Esophagus squamous epithelium (tissue), 5 donors: ENCODE measurements at regions not wholly inside any gene's neighbourhood (a gene's known extent, or its start where the extent isn't known, plus 50 kb on each side); places are given as distances from the start of the nearest gene placed in this dataset.

ENCODE experiments used
- DNase-seq: peaks from one replicate; lab custom pipeline; 2025; lab: John Stamatoyannopoulos, UW
- H3K27ac ChIP-seq, 4 donors: fragments of 200-600 bp; sonication (generic); one replicate each; pipeline ENCODE4 v1.5.1; 2016 to 2019; ENCODE audit warnings: mild to moderate bottlenecking in 1 of 4
- H3K27me3 ChIP-seq, 4 donors: fragments of 200-600 bp; sonication (generic); 1 replicate in 3 of 4; 2 replicates in 1 of 4; pipeline versions ENCODE4 v1.5.1 to v1.6.0; 2017 to 2021; ENCODE audit warnings: antibody characterized with exemption in 1 of 4
- H3K36me3 ChIP-seq, 3 donors: fragments of 200-600 bp; sonication (generic); one replicate each; pipeline ENCODE4 v1.5.1; 2016 to 2019
- H3K4me1 ChIP-seq, 3 donors: fragments of 200-600 bp; sonication (generic); one replicate each; pipeline ENCODE4 v1.5.1; 2017 to 2019
- H3K4me3 ChIP-seq, 4 donors: fragments of 200-600 bp; sonication (generic); 1 replicate in 3 of 4; 2 replicates in 1 of 4; pipeline ENCODE4 v1.5.1; 2016 to 2019; ENCODE audit warnings: mild to moderate bottlenecking in 2 of 4, moderate library complexity in 1 of 4
- H3K9me3 ChIP-seq, 3 donors: fragments of 200-600 bp; sonication (generic); one replicate each; pipeline ENCODE4 v1.5.1; 2016 to 2019
- CTCF ChIP-seq, 6 experiments: fragments of 450-650 bp in 4 of 6; fragments of 200-600 bp in 2 of 6; sonication (generic) in 2 of 6; IDR thresholded peaks; one replicate each; pipeline ENCODE4 v1.5.1; 2016 to 2019; ENCODE audit warnings: antibody characterized with exemption in 6 of 6, mild to moderate bottlenecking in 4 of 6, moderate library complexity in 4 of 6
- POLR2A ChIP-seq, 4 donors: fragments of 450-650 bp; IDR thresholded peaks; one replicate each; pipeline ENCODE4 v1.6.1; 2017; ENCODE audit warnings: antibody characterized with exemption in 4 of 4, mild to moderate bottlenecking in 4 of 4, moderate library complexity in 3 of 4
- WGBS, 2 donors: methylation state at CpG; one replicate each; pipeline ENCODE4 v1.1.5; 2018; 5-methylcytosine and 5-hydroxymethylcytosine counted together
- intact Hi-C: fragments of 100-400 bp; cut with DNase I; formaldehyde crosslinking; loops from one replicate; pipeline ENCODE4 v1.15.0; 2022
- donor health status: DM: yes; HTN: yes; CAD: no.

- no peak for DNase-seq
- H3K27me3 ChIP-seq, result no peaks in the 10 kb centered on the region
- H3K36me3 ChIP-seq, result no peaks in the 10 kb centered on the region
- 39 to 59% methylated on average over 3 of the region's 3 CpGs for WGBS, 2 donors
- no peak overlapping the region for H3K27ac ChIP-seq
- intact Hi-C loops, result no loop called here
- H3K4me3 ChIP-seq, result no peak overlapping the region
- TF ChIP-seq POLR2A (IDR thresholded peaks at IDR 0.05) (no peak), CTCF (IDR thresholded peaks at IDR 0.05) (no peak)
- peaks cover 0 to 6% (median 4%) of the 10 kb centered on the region in 3 donors for H3K9me3 ChIP-seq
- H3K4me1 ChIP-seq, result no peaks in the 10 kb centered on the region
Observed at GRCh38 chr18:65380986-65381385, 369.8 kb upstream of the CDH7 start.

DNA sequence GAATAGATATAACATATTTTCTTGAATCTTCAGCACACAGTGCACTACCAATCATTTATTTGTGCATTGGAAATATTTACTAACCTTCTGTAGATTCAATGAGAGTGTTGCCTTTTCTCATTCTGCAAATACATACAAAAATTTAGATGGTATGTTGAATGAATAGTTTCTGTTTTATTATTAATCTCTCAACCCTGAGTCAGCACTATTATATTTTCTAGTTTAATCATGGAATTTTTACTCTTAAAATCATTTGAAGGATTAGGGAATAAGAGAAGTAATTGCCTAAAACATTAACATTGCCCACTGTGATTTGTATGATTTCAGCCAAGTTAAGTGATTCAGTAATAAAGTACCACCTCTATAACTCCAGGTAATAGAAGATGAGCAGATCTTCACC, 370.2 kb upstream of the CDH7 start:
- TF ChIP-seq CTCF (IDR thresholded peaks at IDR 0.05) (no peak), POLR2A (IDR thresholded peaks at IDR 0.05) (no peak)
- intact Hi-C loops, result no loop called here
- no peak for DNase-seq

DNA sequence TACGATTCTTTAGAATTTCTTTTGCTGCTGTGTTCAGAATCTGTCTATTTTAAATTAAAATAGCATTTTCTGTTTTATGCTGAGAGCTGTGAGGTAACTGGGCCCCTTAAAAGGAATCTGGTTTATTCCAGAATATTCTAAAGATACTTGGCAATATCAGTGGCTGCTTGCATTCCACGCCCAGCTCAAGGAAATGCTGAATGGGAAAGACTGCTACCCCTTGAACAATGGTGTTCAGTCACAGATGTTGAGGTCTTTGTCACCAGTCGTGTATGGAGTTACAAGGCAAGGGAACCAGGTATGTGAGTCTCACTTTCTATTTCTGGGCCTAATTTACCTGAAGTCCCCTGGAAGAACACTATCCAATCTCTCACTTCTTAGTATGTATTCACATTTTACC, 377.9 kb upstream of the CDH7 start:
- no peaks in the 10 kb centered on the region for H3K4me1 ChIP-seq
- TF ChIP-seq POLR2A (IDR thresholded peaks at IDR 0.05) (no peak), CTCF (IDR thresholded peaks at IDR 0.05) (no peak)
- H3K27me3 ChIP-seq, result no peaks in the 10 kb centered on the region
- DNase-seq, result no peak
- 57 to 59% methylated on average over 3 of the region's 3 CpGs for WGBS, 2 donors
- no peak overlapping the region for H3K27ac ChIP-seq
- H3K36me3 ChIP-seq, result no peaks in the 10 kb centered on the region
- no peaks in the 10 kb centered on the region for H3K9me3 ChIP-seq
- intact Hi-C loops, result no loop called here
- H3K4me3 ChIP-seq, result no peak overlapping the region

More for the DNA sequence above, 370.2 kb upstream of the CDH7 start:
- H3K4me1 ChIP-seq, result no peaks in the 10 kb centered on the region
- no peaks in the 10 kb centered on the region for H3K27me3 ChIP-seq
- no peaks in the 10 kb centered on the region for H3K36me3 ChIP-seq
- H3K27ac ChIP-seq, result no peak overlapping the region
- peaks cover 0 to 6% (median 4%) of the 10 kb centered on the region in 3 donors for H3K9me3 ChIP-seq
- no peak overlapping the region for H3K4me3 ChIP-seq

- no peak for DNase-seq
- intact Hi-C loops, result no loop called here
- H3K27ac ChIP-seq, result no peak overlapping the region
- TF ChIP-seq CTCF (IDR thresholded peaks at IDR 0.05), result no peak
- TF ChIP-seq POLR2A (IDR thresholded peaks at IDR 0.05), result no peak
- 0 to 9% methylated on average over 1 of the region's 1 CpG for WGBS, 2 donors
- no peaks in the 10 kb centered on the region for H3K27me3 ChIP-seq
- H3K4me3 ChIP-seq, result no peak overlapping the region
- no peaks in the 10 kb centered on the region for H3K36me3 ChIP-seq
- no peaks in the 10 kb centered on the region for H3K9me3 ChIP-seq
- H3K4me1 ChIP-seq, result no peaks in the 10 kb centered on the region
Observed at GRCh38 chr18:65365245-65365980, 385.4 kb upstream of the CDH7 start.

DNA sequence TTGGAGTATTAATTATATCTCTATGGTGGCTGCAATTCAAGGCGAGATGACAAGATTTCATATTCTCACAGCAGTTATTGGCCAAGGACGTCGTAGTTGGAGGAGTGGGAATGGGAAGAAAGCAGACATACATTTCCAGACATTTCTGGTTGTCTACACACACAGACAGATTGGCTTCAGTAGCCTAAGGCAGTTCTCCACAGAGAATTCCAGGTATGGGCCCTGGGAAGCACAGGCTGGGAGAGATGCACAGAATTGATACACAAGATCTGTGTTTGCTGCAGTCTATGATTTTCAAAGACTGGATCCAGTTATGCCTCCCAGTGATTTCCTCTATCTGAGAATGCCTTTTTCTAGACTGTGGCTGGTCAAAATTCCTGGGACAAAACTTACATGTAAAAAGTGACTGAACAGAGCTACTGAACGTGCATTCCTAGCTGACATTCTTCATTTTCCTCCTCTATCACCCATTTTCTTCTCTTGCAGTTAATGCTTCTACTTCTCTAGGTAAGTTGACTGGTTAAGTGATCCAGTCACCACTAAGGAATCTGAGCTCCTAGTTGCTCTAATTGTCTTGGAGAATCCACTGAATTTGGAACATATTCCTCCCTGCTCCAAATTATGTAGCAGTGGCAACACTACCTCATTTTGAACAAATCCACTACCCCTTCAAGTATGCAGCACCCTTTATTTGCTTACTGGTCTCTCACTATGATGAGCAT, 386.7 kb upstream of the CDH7 start:
- Histone ChIP-seq H3K9me3 (no peaks in the 10 kb centered on the region), H3K27me3 (no peaks in the 10 kb centered on the region), H3K36me3 (no peaks in the 10 kb centered on the region), H3K27ac (no peak overlapping the region), H3K4me1 (no peaks in the 10 kb centered on the region), H3K4me3 (no peak overlapping the region)
- 56 to 65% methylated on average over 4 of the region's 4 CpGs for WGBS, 2 donors
- no peak for TF ChIP-seq CTCF (IDR thresholded peaks at IDR 0.05)
- no peak for TF ChIP-seq POLR2A (IDR thresholded peaks at IDR 0.05)
- no peak for DNase-seq
- intact Hi-C loops, result no loop called here
